Ishikawa (cell line): ENCODE measurements at regions not wholly inside any gene's neighbourhood (a gene's known extent, or its start where the extent isn't known, plus 50 kb on each side); places are given as distances from the start of the nearest gene placed in this dataset.

Source experiments
- CEBPB ChIP-seq: IDR thresholded peaks from 2 replicates; pipeline ENCODE4 v1.6.1; 2012
- CREB1 ChIP-seq: IDR thresholded peaks from 2 replicates; pipeline ENCODE4 v1.6.1; 2012; ENCODE audit warnings: low read depth
- EGR1 ChIP-seq: IDR thresholded peaks from 2 replicates; pipeline ENCODE4 v1.6.1; 2012
- EP300 ChIP-seq: IDR thresholded peaks from 2 replicates; pipeline ENCODE4 v1.6.1; 2012; ENCODE audit warnings: borderline replicate concordance
- FOXM1 ChIP-seq: IDR thresholded peaks from 2 replicates; pipeline ENCODE4 v1.6.1; 2012; ENCODE audit warnings: low read depth, borderline replicate concordance
- MAX ChIP-seq: IDR thresholded peaks from 2 replicates; pipeline ENCODE4 v1.6.1; 2012
- NFIC ChIP-seq: IDR thresholded peaks from 2 replicates; pipeline ENCODE4 v1.6.1; 2012
- RAD21 ChIP-seq: IDR thresholded peaks from 2 replicates; pipeline ENCODE4 v1.6.1; 2012; ENCODE audit warnings: low read depth
- TAF1 ChIP-seq: IDR thresholded peaks from 2 replicates; pipeline ENCODE4 v1.6.1; 2012; ENCODE audit warnings: low read depth, mild to moderate bottlenecking
- TCF12 ChIP-seq: IDR thresholded peaks from 2 replicates; pipeline ENCODE4 v1.6.1; 2012; ENCODE audit warnings: low read depth
- TEAD4 ChIP-seq: IDR thresholded peaks from 2 replicates; pipeline ENCODE4 v1.6.1; 2012
- USF1 ChIP-seq: IDR thresholded peaks from 2 replicates; pipeline ENCODE4 v1.6.1; 2012
- YY1 ChIP-seq: IDR thresholded peaks from 2 replicates; pipeline ENCODE4 v1.6.1; 2012; ENCODE audit warnings: low read depth
- TF ChIP-seq, protein P1 (sequence below): IDR thresholded peaks from 2 replicates; pipeline ENCODE4 v1.6.1; 2012; ENCODE audit warnings: low read depth, mild to moderate bottlenecking

GRCh38 chr6:28673417-28673786 lies 147.7 kb downstream of the GPX5 start:
- no peak for TF ChIP-seq YY1
- no peak for TF ChIP-seq EP300
- TF ChIP-seq MAX = no peak
- TF ChIP-seq, protein P1, sequence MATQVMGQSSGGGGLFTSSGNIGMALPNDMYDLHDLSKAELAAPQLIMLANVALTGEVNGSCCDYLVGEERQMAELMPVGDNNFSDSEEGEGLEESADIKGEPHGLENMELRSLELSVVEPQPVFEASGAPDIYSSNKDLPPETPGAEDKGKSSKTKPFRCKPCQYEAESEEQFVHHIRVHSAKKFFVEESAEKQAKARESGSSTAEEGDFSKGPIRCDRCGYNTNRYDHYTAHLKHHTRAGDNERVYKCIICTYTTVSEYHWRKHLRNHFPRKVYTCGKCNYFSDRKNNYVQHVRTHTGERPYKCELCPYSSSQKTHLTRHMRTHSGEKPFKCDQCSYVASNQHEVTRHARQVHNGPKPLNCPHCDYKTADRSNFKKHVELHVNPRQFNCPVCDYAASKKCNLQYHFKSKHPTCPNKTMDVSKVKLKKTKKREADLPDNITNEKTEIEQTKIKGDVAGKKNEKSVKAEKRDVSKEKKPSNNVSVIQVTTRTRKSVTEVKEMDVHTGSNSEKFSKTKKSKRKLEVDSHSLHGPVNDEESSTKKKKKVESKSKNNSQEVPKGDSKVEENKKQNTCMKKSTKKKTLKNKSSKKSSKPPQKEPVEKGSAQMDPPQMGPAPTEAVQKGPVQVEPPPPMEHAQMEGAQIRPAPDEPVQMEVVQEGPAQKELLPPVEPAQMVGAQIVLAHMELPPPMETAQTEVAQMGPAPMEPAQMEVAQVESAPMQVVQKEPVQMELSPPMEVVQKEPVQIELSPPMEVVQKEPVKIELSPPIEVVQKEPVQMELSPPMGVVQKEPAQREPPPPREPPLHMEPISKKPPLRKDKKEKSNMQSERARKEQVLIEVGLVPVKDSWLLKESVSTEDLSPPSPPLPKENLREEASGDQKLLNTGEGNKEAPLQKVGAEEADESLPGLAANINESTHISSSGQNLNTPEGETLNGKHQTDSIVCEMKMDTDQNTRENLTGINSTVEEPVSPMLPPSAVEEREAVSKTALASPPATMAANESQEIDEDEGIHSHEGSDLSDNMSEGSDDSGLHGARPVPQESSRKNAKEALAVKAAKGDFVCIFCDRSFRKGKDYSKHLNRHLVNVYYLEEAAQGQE = no peak
- no peak for TF ChIP-seq EGR1
- TF ChIP-seq USF1 = no peak
- TF ChIP-seq NFIC = no peak
- TF ChIP-seq TCF12 = no peak
- TF ChIP-seq TAF1 = no peak
- TF ChIP-seq TEAD4 = no peak
- no peak for TF ChIP-seq FOXM1
- no peak for TF ChIP-seq CREB1
- no peak for TF ChIP-seq CEBPB
- TF ChIP-seq RAD21 = no peak
